ENCODE measurements at regions not wholly inside any gene's neighbourhood (a gene's known extent, or its start where the extent isn't known, plus 50 kb on each side); places are given as distances from the start of the nearest gene placed in this dataset.

DNA sequence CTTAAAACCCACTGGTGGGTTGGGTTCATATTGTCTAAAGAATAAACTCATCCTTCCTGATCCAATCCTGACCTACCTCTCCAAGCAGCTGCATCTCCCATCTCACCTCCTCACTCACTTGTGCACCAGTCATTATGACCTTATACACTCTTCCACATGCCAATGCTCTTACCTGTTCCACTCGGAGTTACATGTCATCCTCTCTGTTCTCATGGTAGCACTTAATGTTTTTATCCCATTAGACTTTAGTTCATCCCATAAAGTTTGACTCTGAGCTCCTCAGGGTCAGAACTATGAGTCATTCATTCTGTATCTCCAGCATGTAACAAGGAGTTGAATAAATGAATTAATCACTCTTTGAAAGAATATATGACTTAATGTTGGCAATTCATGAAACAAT is 330.2 kb downstream of the KLF12 start:
- no peak overlapping the region for H3K4me3 ChIP-seq (ENCODE audit: low read length)
- TF ChIP-seq, protein P1, sequence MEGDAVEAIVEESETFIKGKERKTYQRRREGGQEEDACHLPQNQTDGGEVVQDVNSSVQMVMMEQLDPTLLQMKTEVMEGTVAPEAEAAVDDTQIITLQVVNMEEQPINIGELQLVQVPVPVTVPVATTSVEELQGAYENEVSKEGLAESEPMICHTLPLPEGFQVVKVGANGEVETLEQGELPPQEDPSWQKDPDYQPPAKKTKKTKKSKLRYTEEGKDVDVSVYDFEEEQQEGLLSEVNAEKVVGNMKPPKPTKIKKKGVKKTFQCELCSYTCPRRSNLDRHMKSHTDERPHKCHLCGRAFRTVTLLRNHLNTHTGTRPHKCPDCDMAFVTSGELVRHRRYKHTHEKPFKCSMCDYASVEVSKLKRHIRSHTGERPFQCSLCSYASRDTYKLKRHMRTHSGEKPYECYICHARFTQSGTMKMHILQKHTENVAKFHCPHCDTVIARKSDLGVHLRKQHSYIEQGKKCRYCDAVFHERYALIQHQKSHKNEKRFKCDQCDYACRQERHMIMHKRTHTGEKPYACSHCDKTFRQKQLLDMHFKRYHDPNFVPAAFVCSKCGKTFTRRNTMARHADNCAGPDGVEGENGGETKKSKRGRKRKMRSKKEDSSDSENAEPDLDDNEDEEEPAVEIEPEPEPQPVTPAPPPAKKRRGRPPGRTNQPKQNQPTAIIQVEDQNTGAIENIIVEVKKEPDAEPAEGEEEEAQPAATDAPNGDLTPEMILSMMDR (conservative IDR thresholded peaks at IDR 0.05; ENCODE audit: low read length), result no peak
- DNase-seq (ENCODE audit: low read depth), result peak; percentile 27

DNA sequence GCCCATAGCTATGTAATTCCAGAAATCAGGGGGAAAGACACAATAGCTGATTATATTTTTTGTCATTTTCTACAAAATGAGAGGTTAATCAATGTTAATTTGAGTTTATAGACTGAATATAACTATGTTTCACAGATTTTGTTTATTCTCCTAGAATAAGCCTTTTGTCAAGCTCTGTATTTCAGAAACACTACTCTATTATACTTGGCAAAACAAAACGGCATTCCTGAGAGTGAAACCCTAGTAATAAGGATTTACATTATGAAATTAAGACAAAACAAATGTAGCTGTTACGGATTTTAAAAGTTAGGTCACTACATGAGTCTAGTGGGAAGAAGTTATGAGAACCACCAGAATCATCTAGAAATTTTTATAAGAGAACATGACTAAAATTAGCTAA is 334.2 kb downstream of the KLF12 start:
- H3K4me3 ChIP-seq (ENCODE audit: low read length), result no peak overlapping the region
- TF ChIP-seq, protein P1 (conservative IDR thresholded peaks at IDR 0.05; ENCODE audit: low read length), result no peak
- no peak for DNase-seq (ENCODE audit: low read depth)

GRCh38 chr13:73794755-73795154 is 339.4 kb downstream of the KLF12 start:
- TF ChIP-seq, protein P1 (conservative IDR thresholded peaks at IDR 0.05; ENCODE audit: low read length), result no peak
- DNase-seq (ENCODE audit: low read depth), result no peak
- no peak overlapping the region for H3K4me3 ChIP-seq (ENCODE audit: low read length)

DNA sequence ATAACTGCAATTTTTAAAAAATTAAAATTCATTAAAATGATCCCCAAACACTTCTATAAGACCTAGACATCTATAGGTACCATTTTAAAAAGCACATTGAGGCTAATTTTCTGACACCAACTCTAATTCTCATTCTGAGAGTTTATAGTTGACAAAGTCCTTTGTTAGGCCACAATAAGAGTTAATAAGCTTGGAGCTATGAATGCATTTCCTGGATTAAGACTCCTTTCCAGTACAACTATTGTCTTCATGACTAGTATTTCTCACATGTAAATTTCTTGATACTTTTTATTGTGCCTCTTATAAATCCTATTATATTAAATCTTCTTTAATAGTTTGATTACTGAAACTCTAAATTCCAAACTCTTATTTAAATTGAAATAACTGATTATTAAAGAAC is 340.8 kb downstream of the KLF12 start:
- TF ChIP-seq, protein P1 (conservative IDR thresholded peaks at IDR 0.05; ENCODE audit: low read length), result no peak
- no peak for DNase-seq (ENCODE audit: low read depth)

DNA sequence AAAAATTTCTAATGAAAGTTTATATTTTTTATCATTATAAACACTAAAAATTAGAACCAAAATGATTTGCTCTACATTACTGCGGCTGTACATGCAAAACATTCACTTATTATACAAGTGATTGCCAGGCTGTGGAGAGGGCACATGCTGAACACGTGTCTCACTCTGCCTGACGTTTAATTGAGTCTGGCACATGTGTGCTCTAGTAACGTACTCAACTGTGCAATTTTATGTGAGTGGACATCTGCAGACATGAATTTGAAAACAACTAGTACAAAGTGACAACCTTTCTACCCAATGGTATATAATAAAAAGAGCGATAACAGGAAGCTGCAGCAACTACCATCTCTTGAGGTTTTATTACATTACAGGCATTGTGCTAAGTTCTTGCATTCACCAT is 341.4 kb downstream of the KLF12 start:
- TF ChIP-seq, protein P1 (conservative IDR thresholded peaks at IDR 0.05; ENCODE audit: low read length), result no peak
- no peak for DNase-seq (ENCODE audit: low read depth)
- H3K4me3 ChIP-seq (ENCODE audit: low read length), result no peak overlapping the region

More for the DNA sequence above, 340.8 kb downstream of the KLF12 start:
- no peak overlapping the region for H3K4me3 ChIP-seq (ENCODE audit: low read length)

- no peak for DNase-seq (ENCODE audit: low read depth)
- TF ChIP-seq, protein P1 (conservative IDR thresholded peaks at IDR 0.05; ENCODE audit: low read length), result no peak
- no peak overlapping the region for H3K4me3 ChIP-seq (ENCODE audit: low read length)
Measured at GRCh38 chr13:73782450-73783449, 351.5 kb downstream of the KLF12 start.

DNA sequence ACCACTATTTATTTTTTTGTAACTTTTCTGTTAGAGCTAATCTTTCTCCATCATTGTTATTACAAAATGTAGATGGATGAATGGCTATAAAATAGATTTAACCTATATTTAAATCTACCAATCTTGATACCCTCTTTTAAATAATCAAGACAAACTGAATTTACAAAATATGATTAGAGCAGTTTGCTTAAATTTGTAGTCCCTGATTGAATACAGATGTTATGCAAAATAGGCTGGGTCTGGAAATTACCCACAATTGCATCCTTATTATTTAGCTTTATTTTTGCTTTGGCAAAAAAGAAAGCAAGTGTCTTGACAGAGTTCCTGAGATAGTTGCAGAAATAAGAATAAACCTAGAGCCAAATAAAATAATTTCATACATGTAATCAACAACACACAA is 352.8 kb downstream of the KLF12 start:
- DNase-seq (ENCODE audit: low read depth), result peak; percentile 29
- no peak overlapping the region for H3K4me3 ChIP-seq (ENCODE audit: low read length)
- TF ChIP-seq, protein P1 (conservative IDR thresholded peaks at IDR 0.05; ENCODE audit: low read length), result no peak

Measured in AG10803 (cell line).